Heart right ventricle (tissue), 16 donors: ENCODE measurements at regions not wholly inside any gene's neighbourhood (a gene's known extent, or its start where the extent isn't known, plus 50 kb on each side); places are given as distances from the start of the nearest gene placed in this dataset.

Source experiments
- ATAC-seq, 8 donors: fragments of 200-7000 bp; cut with Tn5 transposase; one replicate each; pipeline ENCODE4 v1.9.1; 2020; ENCODE audit warnings: mild to moderate bottlenecking in 8 of 8, moderate library complexity in 8 of 8, moderate number of reproducible peaks in 1 of 8
- DNase-seq, 2 donors: peaks; one replicate each; pipeline ENCODE4 v3.0.0-alpha.2; 2020
- H3K27ac ChIP-seq, 10 donors: fragments of 200-600 bp; sonication (generic) in 2 of 10; one replicate each; pipeline versions ENCODE4 v1.5.0 to v1.8.0; 2020 to 2022; ENCODE audit warnings: mild to moderate bottlenecking in 3 of 10
- H3K27me3 ChIP-seq, 7 donors: fragments of 200-600 bp; one replicate each; pipeline ENCODE4 v1.8.0; 2021 to 2022; ENCODE audit warnings: mild to moderate bottlenecking in 2 of 7
- H3K36me3 ChIP-seq, 9 donors: fragments of 200-600 bp; sonication (generic) in 1 of 9; one replicate each; pipeline versions ENCODE4 v1.5.0 to v1.8.0; 2020 to 2022; ENCODE audit warnings: mild to moderate bottlenecking in 2 of 9
- H3K4me1 ChIP-seq, 9 donors: fragments of 200-600 bp; sonication (generic) in 1 of 9; one replicate each; pipeline versions ENCODE4 v1.5.0 to v1.8.0; 2020 to 2022; ENCODE audit warnings: mild to moderate bottlenecking in 4 of 9
- H3K4me3 ChIP-seq, 10 donors: fragments of 200-600 bp; sonication (generic) in 2 of 10; one replicate each; pipeline versions ENCODE4 v1.5.0 to v1.8.0; 2020 to 2022; ENCODE audit warnings: mild to moderate bottlenecking in 7 of 10, moderate library complexity in 2 of 10
- H3K9me3 ChIP-seq, 11 donors: fragments of 200-600 bp in 10 of 11; sonication (generic) in 2 of 11; one replicate each; pipeline versions ENCODE4 v1.5.0 to v1.8.0; 2013 to 2022; ENCODE audit warnings: mild to moderate bottlenecking in 2 of 11, control low read depth in 1 of 11, moderate library complexity in 1 of 11
- WGBS, 2 donors: extraction: QIAGEN DNeasy Blood & Tissue Kit; methylation state at CpG; one replicate each; pipeline ENCODE4 v1.1.7; 2013; ENCODE audit warnings: inconsistent platforms in 1 of 2; 5-methylcytosine and 5-hydroxymethylcytosine counted together
- intact Hi-C, 10 donors: fragments of 100-400 bp; cut with DNase I; formaldehyde crosslinking; loops; one replicate each; pipeline versions ENCODE4 v1.11.1 to v1.14.2; 2022
- TF ChIP-seq, protein P1 (sequence below), 9 donors: fragments of 200-600 bp; sonication (generic) in 2 of 9; IDR thresholded peaks; one replicate each; pipeline versions ENCODE4 v1.5.0 to v1.8.0; 2021 to 2022; ENCODE audit warnings: antibody characterized with exemption in 9 of 9, mild to moderate bottlenecking in 5 of 9, moderate library complexity in 1 of 9
- donor health status: Arrhythmogenic right ventricular cardiomyopathy.
- donor health status: ischemic (EF 13 %, LVEDD 7.1; RV severe dilation, severe dysfunction).
- donor health status: healthy with polysubstance abuse.
- donor health status: DM: no; HTN: yes; CAD: no.
- donor health status: DM: no; HTN: no; CAD: no.
- donor health status: ischemic (EF 25% LVEDD 6.9; RV normal size, moderate dysfunction).
- donor health status: ischemic (EF 25% LVEDD 5.7; RV mildly dilated, moderate dysfunction).
- donor health status: healthy.
- donor health status: DM: yes; HTN: yes; CAD: no.
- donor health status: Ischemic cardiomyopathy.
- donor health status: ischemic (EF 35%, LVEDD 5.7; RV mildly dilated, moderate dysfunction).
- donor health status: nonischemic (EF 11% LVEDD 7.7; RV severe dilation, severe dysfunction).
- donor health status: DM: yes; HTN: yes; CAD: no.
- donor health status: PGD.
- donor health status: ischemic (EF 29% LVEDD 5.4; RV normal size, mild dysfunction).
- donor health status: nonischemic (EF 23%, LVEDD 6.1; RV moderate dilation, normal function).

DNA sequence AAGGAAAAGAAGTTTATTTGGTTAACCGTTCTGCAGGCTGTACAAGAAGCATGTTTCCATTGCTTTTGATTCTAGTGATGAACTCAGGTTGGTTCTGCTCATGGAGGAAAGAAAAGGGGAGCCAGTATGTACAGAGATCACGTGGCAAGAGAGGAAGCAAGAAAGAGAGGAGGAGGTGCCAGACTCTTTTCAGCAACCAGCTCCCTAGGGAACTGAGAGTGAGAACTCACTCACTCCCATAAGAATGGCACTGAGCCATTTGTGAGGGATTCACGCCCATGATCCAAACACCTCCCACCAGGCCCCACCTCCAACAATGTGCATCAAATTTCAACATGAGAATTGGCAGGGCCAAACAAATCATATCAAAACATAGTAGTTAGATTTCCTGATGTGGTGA, 649.1 kb downstream of the EPM2A start:
- WGBS, 2 donors, result 45 to 55% methylated on average over 3 of the region's 3 CpGs
- Histone ChIP-seq H3K27ac (no peak overlapping the region), H3K27me3 (no peaks in the 10 kb centered on the region), H3K9me3 (peaks cover 0 to 3% (median 0%) of the 10 kb centered on the region in 11 donors), H3K36me3 (no peaks in the 10 kb centered on the region), H3K4me1 (no peaks in the 10 kb centered on the region), H3K4me3 (no peak overlapping the region)
- intact Hi-C loops, result no loop called here
- ATAC-seq (peak in 2 of 8 donors; percentile 25 to 47), DNase-seq (peak in 1 of 2 donors; percentile 13)
- TF ChIP-seq, protein P1, sequence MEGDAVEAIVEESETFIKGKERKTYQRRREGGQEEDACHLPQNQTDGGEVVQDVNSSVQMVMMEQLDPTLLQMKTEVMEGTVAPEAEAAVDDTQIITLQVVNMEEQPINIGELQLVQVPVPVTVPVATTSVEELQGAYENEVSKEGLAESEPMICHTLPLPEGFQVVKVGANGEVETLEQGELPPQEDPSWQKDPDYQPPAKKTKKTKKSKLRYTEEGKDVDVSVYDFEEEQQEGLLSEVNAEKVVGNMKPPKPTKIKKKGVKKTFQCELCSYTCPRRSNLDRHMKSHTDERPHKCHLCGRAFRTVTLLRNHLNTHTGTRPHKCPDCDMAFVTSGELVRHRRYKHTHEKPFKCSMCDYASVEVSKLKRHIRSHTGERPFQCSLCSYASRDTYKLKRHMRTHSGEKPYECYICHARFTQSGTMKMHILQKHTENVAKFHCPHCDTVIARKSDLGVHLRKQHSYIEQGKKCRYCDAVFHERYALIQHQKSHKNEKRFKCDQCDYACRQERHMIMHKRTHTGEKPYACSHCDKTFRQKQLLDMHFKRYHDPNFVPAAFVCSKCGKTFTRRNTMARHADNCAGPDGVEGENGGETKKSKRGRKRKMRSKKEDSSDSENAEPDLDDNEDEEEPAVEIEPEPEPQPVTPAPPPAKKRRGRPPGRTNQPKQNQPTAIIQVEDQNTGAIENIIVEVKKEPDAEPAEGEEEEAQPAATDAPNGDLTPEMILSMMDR (IDR thresholded peaks at IDR 0.05), result no peak

DNA sequence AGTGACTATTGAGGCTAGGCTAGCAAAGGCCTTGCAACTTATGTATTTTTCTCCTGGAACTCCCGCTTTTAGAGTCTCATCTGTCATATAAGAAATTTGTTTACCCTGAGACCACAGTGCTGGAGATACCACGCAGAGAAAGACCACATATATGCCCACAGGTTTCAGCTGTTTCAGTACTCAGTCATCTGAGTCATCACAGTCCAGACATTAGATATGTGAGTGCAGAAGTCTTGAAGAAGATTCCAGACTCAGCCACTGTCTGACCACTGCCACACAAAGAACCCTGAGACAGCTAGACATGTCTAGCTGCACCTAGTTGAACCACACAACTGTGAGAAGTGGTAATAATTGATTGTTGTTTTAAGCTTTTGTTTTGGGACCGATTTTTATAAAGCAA, 648.3 kb downstream of the EPM2A start:
- no peaks in the 10 kb centered on the region for H3K36me3 ChIP-seq
- H3K27me3 ChIP-seq, result no peaks in the 10 kb centered on the region
- WGBS, 2 donors, result 87 to 88% methylated on average over 3 of the region's 3 CpGs
- TF ChIP-seq, protein P1 (IDR thresholded peaks at IDR 0.05), result no peak
- H3K4me1 ChIP-seq, result no peaks in the 10 kb centered on the region
- intact Hi-C loops, result no loop called here
- peaks cover 0 to 3% (median 0%) of the 10 kb centered on the region in 11 donors for H3K9me3 ChIP-seq
- ATAC-seq (no peak), DNase-seq (no peak)
- no peak overlapping the region for H3K27ac ChIP-seq
- no peak overlapping the region for H3K4me3 ChIP-seq

DNA sequence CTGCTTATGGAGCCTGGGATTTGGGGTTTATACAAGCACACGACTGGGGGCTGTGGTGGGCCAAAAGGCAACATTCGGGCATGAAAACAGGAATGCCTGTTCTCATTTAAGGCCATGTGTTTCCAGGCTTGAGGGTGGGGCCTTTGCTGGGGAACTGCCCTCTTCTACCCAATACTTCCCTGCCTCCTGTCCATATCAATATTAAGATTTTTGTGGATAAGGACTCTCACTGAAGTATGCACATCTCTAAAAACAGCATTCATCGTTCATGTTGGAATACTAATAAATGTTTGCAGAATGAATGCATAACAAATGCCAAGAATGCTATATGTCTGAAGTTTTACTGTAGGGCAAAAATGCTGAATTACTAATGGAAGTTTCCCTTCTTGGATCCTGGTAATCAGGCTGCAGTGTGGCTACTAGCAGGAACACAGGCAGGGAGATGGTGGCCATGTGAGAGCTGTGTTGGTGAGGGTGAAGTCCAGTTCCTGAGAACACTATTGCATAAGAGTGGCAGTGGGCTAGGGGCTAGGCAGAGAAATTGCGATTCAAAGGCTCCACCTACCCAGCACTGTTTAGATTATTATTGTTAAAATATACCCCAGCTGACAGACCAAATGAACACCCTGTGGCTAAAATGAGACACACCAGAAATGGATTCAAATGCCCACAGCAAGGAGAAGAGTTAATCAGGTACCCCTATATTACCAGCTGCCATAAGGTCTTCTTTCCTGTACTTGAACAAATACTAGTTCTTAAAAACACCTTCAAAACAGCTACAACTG, 644.3 kb downstream of the EPM2A start:
- H3K27me3 ChIP-seq, result no peaks in the 10 kb centered on the region
- intact Hi-C loops, result no loop called here
- DNase-seq (no peak), ATAC-seq (no peak)
- H3K4me1 ChIP-seq, result no peaks in the 10 kb centered on the region
- TF ChIP-seq, protein P1 (IDR thresholded peaks at IDR 0.05), result no peak
- H3K27ac ChIP-seq, result no peak overlapping the region
- WGBS, 2 donors, result 84 to 91% methylated on average over 4 of the region's 4 CpGs
- no peaks in the 10 kb centered on the region for H3K9me3 ChIP-seq
- no peaks in the 10 kb centered on the region for H3K36me3 ChIP-seq
- no peak overlapping the region for H3K4me3 ChIP-seq

DNA sequence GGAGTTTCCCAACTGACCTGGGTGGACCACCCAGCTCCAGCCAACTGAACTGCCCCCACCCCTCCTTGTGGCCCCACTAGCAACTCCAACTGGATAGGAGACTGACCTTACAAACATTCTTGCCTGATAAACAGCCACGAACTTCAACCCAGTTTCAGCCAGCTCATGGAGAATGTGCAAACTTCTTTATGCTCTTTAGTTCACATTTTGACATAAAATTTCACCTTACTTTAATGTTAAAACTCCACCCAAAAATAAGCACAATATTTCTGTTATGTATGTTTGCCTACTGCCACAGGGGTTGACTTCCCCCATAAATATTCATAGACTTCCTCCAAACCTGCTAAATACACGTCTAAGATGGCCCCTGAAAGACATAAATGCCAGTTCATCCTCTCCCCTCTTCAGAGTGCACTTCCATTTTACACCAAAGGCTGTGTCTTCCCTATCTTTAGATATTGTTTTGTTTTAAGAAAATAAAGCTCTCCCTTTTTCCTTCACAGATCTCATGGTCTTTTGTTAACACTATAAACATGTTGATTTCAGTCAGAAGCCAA, 643.7 kb downstream of the EPM2A start:
- Histone ChIP-seq H3K4me3 (no peak overlapping the region), H3K9me3 (peaks cover 0 to 3% (median 0%) of the 10 kb centered on the region in 11 donors), H3K4me1 (no peaks in the 10 kb centered on the region), H3K27me3 (no peaks in the 10 kb centered on the region), H3K36me3 (no peaks in the 10 kb centered on the region), H3K27ac (no peak overlapping the region)
- TF ChIP-seq, protein P1 (IDR thresholded peaks at IDR 0.05), result no peak
- 79 to 82% methylated on average over 2 of the region's 2 CpGs for WGBS, 2 donors
- ATAC-seq (no peak), DNase-seq (no peak)
- intact Hi-C loops, result no loop called here
